Keratinocyte (primary cell): ENCODE measurements at regions not wholly inside any gene's neighbourhood (a gene's known extent, or its start where the extent isn't known, plus 50 kb on each side); places are given as distances from the start of the nearest gene placed in this dataset.

ENCODE experiments used
- CTCF ChIP-seq, 3 experiments: IDR thresholded peaks in 1 of 3; conservative IDR thresholded peaks in 1 of 3; optimal IDR thresholded peaks in 1 of 3; 2 replicates in 2 of 3; 3 replicates in 1 of 3; pipeline versions ENCODE3 to v1.5.1; 2011; ENCODE audit warnings: low read length in 3 of 3, mild to moderate bottlenecking in 3 of 3, moderate library complexity in 2 of 3, control low read depth in 1 of 3, inconsistent platforms in 1 of 3; ENCODE audit not compliant: insufficient read depth in 2 of 3; ENCODE audit errors: extremely low read depth in 1 of 3
- EZH2 ChIP-seq: IDR thresholded peaks from one replicate; pipeline ENCODE4 v1.6.1; 2012; ENCODE audit warnings: inconsistent platforms, mild to moderate bottlenecking, low read length, moderate library complexity

DNA sequence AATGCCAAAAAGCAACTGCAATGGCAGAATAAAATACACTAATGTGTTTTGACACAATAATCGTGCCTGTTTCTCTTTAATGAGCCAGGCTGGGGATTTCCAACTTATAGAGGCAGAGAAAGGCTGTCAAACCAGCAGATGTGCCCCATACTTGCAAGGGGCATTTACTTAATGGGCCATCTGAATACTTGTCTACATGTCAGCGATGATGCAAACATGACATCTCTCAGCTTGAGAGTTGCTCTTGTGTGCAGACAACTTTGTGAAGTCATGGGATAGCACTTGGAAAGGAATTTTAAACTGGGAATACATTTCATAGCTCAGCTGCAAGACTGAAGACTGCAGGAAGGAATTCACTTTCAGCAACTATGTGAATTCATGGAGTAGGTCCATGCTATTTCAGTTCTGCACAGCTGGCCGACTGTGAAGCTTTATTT is 127.4 kb upstream of the ADAMTS9 start:
- TF ChIP-seq CTCF (optimal IDR thresholded peaks at IDR 0.05 in 1 of 3, IDR thresholded peaks at IDR 0.05 in 1 of 3, conservative IDR thresholded peaks at IDR 0.05 in 1 of 3; ENCODE audit: extremely low read depth in 1 of 3, insufficient read depth in 2 of 3, low read length in 3 of 3) (no peak), EZH2 (no peak)
